GM12872 (cell line): ENCODE measurements at regions not wholly inside any gene's neighbourhood (a gene's known extent, or its start where the extent isn't known, plus 50 kb on each side); places are given as distances from the start of the nearest gene placed in this dataset.

Source experiments
- TF ChIP-seq, protein P1 (sequence below): IDR thresholded peaks from 3 replicates; pipeline ENCODE4 v1.5.1; 2011; ENCODE audit warnings: low read depth, mild to moderate bottlenecking, low read length, moderate library complexity; ENCODE audit not compliant: insufficient read depth

DNA sequence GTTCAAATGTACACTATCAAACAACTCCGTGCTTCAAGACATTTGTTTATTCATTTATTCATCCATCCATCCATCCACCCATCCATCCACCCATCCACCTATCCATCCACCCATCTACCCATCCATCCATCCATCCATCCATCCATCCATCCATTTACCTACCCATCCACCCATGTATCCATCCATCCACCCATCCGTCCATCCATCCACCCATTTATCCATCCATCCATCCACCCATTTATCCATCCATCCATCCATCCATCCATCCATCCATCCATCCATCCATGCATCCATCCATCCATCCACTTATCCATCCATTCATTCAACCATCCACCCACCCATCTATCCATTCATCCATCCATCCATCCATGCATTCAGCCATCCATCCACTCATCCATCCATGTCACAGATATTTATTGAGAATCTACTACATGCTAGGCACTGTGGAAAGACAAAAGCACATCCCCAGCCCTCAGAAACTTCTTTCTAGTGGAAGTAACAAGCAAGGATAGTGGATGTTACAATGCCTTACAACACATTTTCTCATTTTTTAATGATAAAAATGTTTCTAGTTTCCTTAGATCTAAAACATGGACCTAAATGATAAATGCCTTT is 237.6 kb downstream of the ZNF536 start:
- TF ChIP-seq, protein P1, sequence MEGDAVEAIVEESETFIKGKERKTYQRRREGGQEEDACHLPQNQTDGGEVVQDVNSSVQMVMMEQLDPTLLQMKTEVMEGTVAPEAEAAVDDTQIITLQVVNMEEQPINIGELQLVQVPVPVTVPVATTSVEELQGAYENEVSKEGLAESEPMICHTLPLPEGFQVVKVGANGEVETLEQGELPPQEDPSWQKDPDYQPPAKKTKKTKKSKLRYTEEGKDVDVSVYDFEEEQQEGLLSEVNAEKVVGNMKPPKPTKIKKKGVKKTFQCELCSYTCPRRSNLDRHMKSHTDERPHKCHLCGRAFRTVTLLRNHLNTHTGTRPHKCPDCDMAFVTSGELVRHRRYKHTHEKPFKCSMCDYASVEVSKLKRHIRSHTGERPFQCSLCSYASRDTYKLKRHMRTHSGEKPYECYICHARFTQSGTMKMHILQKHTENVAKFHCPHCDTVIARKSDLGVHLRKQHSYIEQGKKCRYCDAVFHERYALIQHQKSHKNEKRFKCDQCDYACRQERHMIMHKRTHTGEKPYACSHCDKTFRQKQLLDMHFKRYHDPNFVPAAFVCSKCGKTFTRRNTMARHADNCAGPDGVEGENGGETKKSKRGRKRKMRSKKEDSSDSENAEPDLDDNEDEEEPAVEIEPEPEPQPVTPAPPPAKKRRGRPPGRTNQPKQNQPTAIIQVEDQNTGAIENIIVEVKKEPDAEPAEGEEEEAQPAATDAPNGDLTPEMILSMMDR, result no peak

DNA sequence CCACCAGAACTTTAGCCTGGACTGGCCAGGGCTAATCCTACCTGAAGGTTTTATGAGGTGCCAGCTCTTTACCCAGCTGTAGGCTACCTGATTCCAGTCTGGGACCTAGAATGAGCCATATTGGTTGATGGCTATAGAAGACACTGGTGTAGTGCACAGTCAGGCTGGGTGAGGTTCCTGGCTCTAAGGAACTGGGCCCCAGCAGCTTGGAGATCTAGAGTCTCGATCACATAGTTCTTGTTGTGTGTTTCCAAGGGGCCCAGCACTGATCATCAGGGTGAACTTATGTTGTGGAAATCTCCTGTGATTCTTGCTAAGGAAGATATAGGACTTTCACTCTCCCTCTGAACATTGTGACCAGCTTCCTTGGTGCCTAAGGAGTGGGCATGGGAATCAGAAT is 236.3 kb downstream of the ZNF536 start:
- TF ChIP-seq, protein P1, result no peak
